NCI-H446 treated with DMSO at 0.1 percent for 48 hours (cell line): ENCODE measurements at regions not wholly inside any gene's neighbourhood (a gene's known extent, or its start where the extent isn't known, plus 50 kb on each side); places are given as distances from the start of the nearest gene placed in this dataset.
"Not testable (repeated sequence)": the region's sequence is repeated elsewhere in the genome, so short reads cannot be mapped to it uniquely, and the experiment has no call there.

ENCODE experiments used
- DNase-seq: peaks from one replicate; lab custom pipeline; 2025; lab: John Stamatoyannopoulos, UW

DNA sequence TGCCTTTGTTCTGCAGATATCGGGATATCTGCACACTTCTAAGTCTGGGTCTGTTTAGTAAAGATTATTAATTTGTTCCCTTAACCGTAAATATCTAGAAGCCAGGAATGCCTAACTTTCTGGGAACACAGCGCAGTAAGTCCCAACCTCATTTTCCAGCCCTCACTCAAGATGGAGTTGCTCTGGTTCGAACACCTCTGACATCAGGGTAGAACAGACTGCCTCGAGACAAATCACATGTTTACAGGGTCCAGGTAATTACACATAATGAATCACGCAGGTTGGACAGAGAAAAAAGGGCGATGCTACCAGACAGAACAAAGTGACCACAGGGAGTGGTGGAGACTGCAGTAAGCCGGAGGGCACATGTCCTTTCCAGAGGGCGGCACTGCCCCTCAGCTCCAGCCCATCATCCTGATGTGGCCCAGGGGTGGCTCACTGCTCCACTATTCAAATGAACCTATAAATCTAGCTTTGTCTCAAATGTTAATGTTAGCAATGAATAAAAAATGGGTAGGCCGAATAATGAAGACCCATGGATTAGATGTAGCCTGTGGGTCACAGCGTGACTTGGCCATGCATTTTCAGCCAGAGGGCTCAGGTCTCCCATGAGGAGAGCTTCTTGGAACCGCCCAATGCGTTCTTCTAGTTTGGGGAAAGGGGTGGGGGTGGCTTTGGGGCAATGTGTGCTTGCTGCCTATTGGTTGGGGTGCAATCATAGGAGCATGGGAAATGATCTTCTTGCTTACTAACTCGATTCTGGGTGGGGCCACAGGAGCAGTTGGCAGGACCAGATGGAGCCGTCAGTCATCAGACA lies 159.0 kb upstream of the SFSWAP start:
- no peak for DNase-seq

- no peak for DNase-seq
Observed at GRCh38 chr12:131552492-131552863, 158.4 kb upstream of the SFSWAP start.

DNA sequence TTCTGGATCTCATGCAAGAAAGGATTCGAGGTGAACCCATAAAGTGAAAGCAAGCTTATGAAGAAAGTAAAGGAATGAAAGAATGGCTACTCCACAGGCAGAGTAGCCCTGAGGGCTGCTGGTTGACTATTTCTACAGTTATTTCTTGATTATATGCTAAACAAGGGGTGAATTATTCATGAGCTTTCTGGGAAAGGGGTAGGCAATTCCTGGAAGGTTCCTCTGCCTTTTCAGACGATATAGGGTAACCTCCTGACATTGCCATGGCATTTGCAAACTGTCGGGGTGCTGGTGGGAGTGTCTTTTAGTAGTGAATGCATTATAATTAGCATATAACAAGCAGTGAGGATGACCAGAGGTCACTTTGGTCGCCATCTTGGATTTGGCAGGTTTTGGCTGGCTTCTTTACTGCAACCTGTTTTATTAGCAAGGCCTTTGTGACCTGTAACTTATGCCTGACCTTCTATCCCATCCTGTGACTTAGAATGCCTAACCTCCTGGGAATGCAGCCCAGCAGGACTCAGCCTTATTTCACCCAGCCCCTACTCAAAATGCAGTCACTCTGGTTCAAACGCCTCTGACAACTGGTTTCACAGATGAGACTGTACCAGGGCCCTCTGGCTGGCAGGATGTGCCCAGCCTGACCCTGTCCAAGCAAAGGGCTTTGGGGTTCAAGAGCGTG lies 157.7 kb upstream of the SFSWAP start:
- no peak for DNase-seq

DNA sequence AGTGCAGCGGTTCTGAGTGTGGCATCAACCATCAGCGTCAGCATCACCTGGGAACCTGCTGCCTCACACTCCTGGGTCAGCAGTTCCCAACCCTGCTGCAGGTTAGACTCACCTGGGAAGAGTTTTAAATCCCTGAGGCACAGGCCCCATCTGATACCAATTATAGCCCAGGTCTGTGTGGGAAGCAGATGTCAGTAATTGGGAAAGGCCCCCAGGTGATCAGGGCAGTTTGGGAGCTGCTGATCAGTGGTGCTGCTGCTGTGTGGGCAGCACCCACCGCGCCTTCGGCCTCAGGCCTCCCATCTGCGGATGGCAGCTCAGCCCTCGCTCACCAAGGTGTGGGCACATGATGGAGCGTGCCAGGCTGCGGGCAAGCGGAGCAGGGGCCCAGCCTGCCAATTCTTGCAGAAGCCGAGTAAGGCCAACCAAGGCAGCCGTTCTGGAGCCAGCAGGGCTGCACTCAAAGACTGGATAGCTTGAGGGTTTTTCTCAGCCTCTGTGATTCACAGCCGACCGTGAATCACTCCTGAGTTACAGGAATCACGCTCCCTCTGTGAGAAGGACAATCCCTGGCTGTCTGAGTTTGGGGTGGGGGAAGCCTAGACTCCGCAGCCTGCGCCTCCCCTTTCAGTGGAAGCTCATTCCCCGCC lies 155.6 kb upstream of the SFSWAP start:
- DNase-seq, result no peak

- DNase-seq, result no peak
Observed at GRCh38 chr12:131555866-131556265, 155.0 kb upstream of the SFSWAP start.

- no peak for DNase-seq
Observed at GRCh38 chr12:131557078-131557709, 153.7 kb upstream of the SFSWAP start.

DNA sequence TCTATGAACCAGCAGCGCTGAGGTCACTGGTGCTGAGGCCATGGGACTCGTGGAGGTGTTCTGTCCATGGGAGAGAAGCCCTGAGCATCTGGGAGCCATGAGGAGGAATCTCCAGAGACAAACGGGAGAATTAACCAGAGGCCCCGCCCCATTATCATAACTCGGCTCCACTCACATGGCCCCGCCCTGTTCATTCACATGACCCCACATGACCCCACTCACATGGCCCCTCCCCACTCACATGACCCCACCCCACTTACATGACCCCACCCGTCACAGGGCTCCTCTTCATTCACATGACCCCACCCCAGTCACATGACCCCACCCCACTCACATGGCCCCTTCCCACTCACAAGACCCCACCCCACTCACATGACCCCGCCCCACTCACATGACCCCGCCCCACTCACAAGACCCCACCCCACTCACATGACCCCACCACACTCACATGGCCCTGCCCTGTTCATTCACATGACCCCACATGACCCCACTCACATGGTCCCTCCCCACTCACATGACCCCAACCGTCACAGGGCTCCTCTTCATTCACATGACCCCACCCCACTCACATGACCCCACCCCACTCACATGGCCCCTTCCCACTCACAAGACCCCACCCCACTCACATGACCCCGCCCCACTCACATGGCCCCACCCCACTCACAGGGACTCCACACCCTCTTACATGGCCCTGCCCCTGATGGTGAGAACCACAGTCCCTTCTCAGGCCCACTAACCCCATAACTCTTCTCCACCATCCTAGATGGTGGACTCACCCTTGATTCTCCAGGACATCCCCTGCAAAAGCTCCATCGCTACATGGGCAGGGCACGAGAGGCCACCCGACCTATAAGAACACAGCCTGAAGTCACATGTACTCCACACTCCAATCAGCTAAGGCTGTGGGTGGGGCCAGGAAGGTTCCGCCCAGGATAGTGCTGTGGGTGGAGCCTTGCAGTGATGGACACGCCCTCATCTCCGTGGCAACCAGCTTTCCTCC lies 151.1 kb upstream of the SFSWAP start:
- no peak for DNase-seq

DNA sequence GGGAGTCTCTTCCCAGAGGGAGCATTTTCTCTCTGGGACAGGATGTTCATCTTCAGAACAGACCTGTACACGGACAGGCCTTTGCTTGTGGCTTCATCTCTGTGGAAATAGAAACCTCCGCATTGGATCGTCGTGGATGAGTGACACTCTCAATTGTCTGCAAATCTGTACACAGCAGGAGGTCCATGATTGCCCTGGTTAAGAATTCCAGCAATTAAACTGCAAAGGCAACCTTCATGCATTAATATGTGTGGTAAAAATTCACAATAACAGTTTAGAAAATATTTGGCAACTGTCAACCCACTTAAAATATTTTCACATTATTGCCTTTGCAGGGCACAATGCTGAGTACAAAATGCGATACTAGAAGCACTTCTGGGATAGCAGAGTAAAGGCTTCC lies 149.8 kb upstream of the SFSWAP start:
- no peak for DNase-seq

DNA sequence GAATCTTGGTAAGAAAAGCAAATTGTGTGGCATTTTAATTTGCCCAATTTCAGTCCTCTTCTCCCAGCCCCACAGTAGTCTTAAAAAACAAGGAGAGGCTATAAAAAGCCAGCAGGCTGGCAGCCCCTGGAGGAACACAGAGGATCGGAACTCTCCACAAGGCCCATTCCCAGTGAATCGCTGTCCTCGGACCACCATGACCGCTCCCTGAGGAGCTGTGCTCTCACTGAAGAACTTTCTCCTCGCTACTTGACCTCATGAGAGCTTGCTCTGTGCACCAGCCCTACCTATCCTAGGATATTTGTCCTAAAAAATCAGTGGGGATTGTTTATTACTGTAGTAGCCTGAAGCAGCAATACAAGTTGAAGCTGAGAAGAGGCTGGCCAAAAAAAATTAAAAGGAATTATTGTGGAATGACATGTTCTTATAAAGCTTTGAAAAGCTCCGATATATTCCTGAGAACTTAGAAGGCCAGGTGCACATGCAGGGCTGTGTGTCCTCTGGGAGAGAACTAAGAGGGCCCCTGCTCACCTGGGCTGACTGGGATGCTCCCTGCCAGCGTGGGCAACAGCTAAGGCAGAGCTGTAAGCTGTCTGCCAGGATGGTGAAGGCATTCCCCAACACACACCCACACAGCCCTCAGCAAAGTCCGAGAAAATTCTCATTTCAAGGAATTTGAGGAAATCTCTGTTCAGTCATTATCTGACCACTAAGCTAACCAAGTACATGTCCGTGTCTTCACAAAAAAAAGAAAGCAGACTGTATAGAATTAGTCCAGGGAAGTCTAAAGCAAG lies 148.8 kb upstream of the SFSWAP start:
- no peak for DNase-seq

DNA sequence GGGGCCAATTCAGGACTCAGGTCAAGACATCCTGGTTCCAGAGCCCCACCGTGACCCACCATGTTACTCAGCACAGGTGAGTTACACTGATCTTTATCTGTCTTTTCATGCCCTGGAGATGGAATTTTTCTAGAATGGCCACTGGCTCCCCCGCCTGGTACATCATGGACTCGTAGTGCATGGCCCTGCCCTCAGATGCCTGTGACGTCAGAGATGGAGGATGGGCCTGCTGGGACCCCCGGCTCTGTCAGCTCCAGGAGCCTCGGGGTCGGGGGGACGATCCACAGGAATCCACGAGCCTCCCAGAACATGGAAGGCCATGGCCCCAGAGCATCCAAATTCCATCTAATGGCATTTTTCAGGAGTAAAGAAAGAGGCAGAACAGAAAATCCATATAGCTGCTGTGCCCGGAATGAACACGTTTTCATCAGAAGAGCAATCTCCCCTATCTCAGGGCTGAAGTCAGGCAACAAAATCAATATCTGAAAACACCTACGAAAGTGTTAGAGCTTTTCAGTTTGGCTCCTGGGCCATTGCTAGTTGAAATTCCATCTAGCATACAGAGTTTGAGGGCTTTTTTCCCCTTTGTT lies 146.7 kb upstream of the SFSWAP start:
- DNase-seq, result not testable (repeated sequence)

DNA sequence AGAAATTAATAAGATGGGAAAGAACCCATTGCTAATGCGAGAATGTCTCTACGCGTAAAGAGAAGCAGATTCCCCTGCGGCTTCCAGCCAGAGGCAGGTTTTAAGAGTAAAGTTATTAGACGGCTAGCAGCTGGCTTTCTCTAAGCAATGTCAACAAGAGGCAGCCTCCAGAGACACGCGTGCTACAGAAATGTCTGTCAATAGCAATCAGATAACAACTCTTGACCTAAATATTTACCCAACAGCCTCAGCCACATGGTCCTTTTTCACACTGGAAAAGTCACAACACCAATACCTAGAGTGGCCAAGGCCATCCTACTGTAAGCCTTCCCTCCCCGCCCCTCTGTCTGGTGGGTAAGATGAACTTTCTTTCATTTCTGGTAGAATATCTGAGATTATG lies 146.0 kb upstream of the SFSWAP start:
- no peak for DNase-seq

- no peak for DNase-seq
Observed at GRCh38 chr12:131565267-131566015, 145.4 kb upstream of the SFSWAP start.

GRCh38 chr12:131568336-131568735 lies 142.6 kb upstream of the SFSWAP start:
- no peak for DNase-seq

- no peak for DNase-seq
Observed at GRCh38 chr12:131570596-131570995, 140.3 kb upstream of the SFSWAP start.

DNA sequence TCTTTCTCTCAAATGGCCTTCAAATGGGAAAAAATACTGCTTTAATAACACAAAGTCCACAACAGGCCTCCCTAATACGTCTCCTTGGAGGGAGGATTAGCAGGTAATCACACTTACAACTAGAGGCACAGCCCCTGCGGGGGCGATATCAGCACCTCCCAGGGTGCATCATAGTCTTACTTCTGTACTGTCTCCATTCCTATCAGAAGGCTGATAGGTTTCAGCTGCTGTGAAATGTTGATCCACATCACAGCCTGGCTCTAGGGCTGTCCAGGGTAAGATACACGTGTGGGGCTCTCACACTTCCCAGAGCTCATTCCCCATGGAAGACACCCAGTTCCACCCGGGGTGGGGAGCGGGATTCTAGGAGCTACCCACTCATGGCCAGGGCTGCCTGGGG lies 139.1 kb upstream of the SFSWAP start:
- DNase-seq, result no peak

GRCh38 chr12:131572626-131573025 lies 138.3 kb upstream of the SFSWAP start:
- no peak for DNase-seq

- DNase-seq, result no peak
Observed at GRCh38 chr12:131573631-131574394, 137.1 kb upstream of the SFSWAP start.

DNA sequence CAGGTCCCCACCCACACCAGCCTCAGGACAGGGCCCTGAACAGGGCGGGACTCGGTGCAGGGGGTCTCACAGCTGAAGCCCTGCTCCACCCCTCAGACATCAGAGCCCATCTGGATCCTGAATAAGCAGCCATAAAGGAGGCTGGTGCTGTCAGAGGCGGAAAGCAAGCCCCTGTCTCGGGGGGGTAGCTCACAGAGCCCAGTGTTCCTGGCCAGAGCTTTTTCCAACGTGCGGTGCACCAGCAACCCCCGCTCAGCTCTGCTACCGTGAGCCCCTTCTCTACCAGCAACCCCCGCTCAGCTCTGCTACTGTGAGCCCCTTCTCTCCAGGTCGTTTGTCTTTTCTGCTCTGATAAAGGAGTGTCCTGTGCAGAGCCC lies 136.5 kb upstream of the SFSWAP start:
- DNase-seq, result no peak

GRCh38 chr12:131575371-131575770 lies 135.5 kb upstream of the SFSWAP start:
- no peak for DNase-seq
